ENCODE measurements at regions not wholly inside any gene's neighbourhood (a gene's known extent, or its start where the extent isn't known, plus 50 kb on each side); places are given as distances from the start of the nearest gene placed in this dataset.
"Not testable (repeated sequence)": the region's sequence is repeated elsewhere in the genome, so short reads cannot be mapped to it uniquely, and the experiment has no call there.

DNA sequence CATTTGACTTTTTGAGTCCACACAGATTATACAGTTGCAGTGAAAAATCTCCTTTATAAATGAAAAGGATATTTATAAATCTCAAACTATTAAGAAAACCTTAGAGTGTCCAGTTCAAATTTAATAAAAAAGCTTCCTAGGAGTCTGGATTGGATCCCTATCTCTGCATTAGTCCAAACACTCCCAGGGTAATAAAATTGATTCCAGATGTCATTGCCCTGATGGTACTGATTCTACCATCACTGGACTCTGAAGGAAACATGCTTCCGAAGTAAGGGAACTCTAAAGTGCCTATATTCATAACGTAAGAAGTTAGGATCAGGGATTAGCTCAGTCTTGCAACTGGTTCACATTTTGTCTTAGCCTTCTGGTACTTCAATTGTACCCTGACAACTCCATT lies 1325.1 kb upstream of the MAP3K7 start:
- DNase-seq (ENCODE audit: low read depth) = no peak

- no peak for DNase-seq (ENCODE audit: low read depth)
Observed at GRCh38 chr6:91904586-91905164, 1317.8 kb upstream of the MAP3K7 start.

DNA sequence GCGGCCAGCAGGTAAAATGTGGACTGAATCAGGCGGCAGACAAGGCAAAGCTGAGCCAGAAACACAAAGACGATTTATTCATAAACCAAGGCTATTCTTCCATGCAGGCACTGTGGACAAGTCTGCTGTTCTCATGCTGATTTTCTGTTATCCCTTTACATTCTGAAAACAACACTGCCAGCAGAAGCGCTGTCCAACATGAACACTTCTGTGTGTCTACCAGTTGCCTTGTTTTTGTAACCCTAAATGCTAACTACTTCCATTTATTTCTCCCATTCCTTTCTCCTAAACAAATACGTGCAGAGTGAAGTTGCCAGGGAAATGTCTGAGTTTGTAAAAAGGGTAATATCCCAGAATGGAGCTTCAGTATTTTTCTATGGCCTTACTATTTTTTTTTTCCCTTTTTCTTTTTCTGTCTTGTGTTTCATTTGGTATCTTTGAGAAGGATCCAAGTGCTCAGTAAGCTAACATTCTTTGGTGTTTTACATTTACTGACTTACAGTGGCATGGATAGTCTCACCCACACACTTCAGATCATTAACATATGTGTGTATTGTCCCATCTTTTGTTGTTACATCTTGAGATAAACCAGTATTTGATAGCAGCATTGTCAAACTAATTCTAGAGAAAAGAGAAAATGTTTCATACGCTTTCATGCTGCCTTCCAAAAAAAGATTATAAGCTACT lies 1308.9 kb upstream of the MAP3K7 start:
- DNase-seq (ENCODE audit: low read depth) = no peak

DNA sequence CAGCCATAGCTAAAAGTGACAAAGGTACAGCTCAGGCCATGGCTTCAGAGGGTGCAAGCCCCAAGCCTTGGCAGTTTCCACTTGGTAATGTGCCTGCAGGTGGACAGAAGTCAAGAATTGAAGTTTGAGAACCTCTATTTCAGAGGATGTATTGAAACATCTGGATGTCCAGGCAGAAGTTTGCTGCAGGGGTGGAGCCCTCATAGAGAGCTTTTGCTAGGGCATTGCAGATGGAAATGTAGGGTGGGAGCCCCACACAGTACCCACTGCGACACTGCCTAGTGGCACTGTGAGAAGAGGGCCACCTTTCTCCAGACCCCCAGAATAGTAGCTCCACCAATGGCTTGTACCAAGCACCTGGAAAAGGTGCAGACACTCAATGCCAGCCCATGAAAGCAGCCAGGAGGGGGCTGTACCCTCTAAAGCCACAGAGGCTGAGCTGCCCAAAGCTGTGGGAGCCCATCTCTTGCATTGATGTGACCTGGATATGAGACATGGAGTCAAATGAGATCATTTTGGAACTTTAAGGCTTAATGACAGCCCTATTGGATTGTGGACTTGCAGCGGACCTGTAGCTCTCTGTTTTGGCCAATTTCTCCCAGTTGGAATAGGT lies 1299.4 kb upstream of the MAP3K7 start:
- no peak for DNase-seq (ENCODE audit: low read depth)

GRCh38 chr6:91881791-91882190 lies 1294.9 kb upstream of the MAP3K7 start:
- not testable (repeated sequence) for DNase-seq (ENCODE audit: low read depth)

- no peak for DNase-seq (ENCODE audit: low read depth)
Observed at GRCh38 chr6:91879386-91879995, 1292.6 kb upstream of the MAP3K7 start.

DNA sequence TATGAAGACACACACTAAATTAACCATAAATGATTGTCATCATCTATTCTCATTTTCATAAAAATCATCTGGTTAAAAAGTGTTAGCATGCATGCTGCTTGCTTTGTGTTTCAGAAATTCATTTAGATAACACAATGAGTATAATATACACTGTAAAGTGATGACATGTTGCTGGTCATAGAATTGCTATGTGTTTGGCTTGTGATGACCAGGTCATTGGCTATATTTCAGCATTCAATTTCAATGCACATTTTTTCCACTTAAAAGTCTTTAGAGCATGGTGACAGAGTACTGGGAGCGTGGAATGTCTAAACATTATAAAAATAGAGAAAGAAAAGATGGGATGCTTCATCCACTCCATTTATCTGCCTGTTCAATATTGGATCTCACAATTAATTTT lies 1291.1 kb upstream of the MAP3K7 start:
- DNase-seq (ENCODE audit: low read depth) = no peak

DNA sequence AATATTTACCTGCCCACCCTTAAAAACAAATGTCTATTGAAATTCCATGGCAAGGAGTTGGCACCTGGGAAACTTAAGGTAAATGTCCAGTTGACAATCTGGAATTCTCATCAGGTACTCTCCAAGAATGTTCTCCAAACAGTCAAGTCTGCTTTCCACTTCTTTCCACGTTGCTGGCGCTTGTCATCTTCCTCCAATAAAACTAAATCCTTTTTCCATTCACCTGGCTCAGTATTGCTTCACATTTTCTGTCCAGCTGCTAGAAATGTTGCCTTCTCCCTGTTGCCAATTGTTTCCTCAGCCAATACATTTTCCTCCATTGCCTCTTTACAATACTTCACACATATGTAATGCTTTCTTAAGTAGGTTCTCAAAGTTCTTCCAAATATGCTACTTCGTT lies 1288.1 kb upstream of the MAP3K7 start:
- DNase-seq (ENCODE audit: low read depth) = no peak

DNA sequence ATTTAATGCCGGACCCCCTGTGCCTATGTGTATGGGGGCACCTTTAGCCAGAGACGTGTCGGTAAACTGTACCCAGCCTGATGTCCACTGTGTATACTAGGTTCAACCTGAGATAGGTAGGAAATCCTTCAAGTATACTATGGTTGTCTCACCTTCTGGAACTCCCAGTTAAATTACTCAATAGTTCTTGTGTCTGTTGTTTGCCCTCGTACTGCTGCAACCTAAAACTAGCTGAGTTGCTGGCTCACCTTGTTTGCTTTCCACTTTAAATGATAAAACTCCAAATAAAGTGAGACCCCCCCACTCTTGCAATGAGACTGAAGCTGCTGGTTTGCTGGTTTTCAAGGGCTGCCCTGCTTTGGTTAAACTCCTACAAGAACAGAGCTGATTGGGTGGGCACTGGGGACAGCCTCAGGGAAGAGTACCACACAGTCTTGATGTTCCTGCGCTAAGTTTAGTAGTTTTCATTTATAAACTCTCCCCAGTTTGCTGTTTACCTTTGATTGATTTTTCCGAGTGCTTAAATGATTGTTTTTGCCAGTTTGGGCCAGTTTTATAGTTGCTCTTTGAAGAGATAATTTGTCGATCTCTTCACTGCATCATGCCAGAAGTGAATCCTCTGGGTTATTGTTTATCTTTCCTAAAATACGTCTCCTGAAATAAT lies 1281.8 kb upstream of the MAP3K7 start:
- no peak for DNase-seq (ENCODE audit: low read depth)

DNA sequence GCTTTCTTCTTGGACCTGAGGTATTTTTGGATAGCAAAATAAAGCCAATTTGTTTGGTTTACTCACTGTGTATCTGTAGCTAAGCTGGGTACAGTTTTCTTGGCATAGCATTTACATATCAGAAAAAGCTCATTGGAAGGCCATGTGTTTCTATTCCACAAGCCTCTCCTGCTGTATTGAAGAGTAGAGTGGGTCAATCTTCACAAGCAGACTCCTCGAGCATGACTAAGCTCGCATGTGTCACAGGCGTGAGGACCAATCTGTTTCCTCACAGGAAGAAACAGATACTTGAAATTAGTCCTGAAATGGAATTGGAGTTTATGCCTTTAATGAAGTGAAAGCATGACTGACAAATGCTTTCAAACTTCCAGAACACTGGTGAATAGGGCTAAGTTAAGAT lies 1279.0 kb upstream of the MAP3K7 start:
- no peak for DNase-seq (ENCODE audit: low read depth)

DNA sequence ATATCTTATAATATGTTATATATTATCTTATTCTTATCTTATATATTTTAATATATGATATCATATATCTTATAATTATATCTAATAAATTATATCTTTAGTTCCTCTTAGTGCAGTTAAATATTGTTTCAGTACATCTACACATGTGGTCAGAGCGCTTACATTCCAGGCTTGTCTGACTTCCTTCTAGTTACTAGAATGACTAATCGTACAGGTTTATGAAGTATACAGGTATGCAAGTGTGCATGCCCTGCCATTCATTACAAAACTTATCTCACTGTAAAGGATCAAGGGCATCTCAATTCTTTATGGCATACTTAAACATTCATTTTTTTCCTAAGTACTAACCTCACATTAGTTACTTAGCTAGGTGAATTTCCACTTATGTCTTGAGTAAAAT lies 1278.0 kb upstream of the MAP3K7 start:
- DNase-seq (ENCODE audit: low read depth) = no peak

GRCh38 chr6:91860541-91861335 lies 1273.9 kb upstream of the MAP3K7 start:
- DNase-seq (ENCODE audit: low read depth) = no peak

DNA sequence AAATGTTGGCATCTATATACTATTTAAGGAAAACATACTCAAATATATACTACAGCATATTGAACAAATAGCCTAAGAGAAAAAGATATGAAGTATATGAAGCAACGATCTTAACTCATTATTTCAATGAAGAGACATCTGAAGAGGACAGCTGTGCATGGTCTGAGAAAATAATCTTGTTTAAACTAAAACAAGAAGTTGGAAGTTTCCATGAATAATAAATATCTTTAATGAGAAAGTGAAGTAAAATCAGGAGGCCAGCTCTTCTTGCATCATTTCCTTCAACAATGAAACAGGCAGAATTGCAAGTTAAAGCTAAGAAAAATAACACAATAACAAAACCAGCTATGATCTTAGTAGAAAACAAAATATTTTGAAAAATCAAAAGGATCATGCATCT lies 1265.4 kb upstream of the MAP3K7 start:
- DNase-seq (ENCODE audit: low read depth) = no peak

- no peak for DNase-seq (ENCODE audit: low read depth)
Observed at GRCh38 chr6:91834813-91835212, 1247.9 kb upstream of the MAP3K7 start.

DNA sequence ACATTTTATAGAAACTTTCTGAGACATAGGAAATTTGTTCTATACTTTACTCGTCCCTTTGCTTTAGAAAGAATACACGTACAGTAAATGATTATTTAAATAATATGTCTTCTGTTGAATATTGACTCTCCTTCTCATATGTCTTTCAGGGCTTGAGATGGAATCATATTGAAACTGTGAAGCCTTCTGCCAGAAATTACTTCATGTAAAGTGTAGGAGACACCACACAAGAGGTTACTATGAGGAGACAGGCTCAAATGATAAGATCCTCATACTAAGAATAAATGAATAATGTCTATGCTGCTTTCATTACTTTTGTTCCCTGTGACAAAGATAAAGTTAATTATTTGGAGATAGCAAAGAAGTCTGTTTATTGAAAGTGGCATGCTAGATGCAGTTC lies 1240.3 kb upstream of the MAP3K7 start:
- no peak for DNase-seq (ENCODE audit: low read depth)

GRCh38 chr6:91826128-91826527 lies 1239.3 kb upstream of the MAP3K7 start:
- no peak for DNase-seq (ENCODE audit: low read depth)

GRCh38 chr6:91824331-91824730 lies 1237.5 kb upstream of the MAP3K7 start:
- DNase-seq (ENCODE audit: low read depth) = no peak

- no peak for DNase-seq (ENCODE audit: low read depth)
Observed at GRCh38 chr6:91822581-91822980, 1235.7 kb upstream of the MAP3K7 start.

- no peak for DNase-seq (ENCODE audit: low read depth)
Observed at GRCh38 chr6:91816335-91816734, 1229.5 kb upstream of the MAP3K7 start.

DNA sequence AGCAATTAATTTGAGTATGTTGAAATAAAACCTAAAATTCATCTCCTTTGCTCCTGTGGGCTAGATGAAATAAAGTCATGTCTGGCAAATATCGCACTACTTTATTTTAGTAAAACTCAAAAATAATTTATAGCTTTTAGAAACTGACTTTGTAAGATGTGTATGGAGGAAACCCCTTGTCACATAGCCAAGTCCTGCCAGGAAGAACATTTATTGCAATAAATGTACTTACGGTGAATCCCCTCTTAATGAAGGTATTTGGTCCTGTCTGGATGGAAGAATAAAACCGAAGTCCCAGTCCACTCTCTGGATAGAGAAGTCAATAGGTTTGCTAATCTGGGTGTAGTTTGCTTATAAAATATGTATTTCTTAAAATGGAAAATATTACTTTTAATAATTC lies 1226.8 kb upstream of the MAP3K7 start:
- DNase-seq (ENCODE audit: low read depth) = no peak

DNA sequence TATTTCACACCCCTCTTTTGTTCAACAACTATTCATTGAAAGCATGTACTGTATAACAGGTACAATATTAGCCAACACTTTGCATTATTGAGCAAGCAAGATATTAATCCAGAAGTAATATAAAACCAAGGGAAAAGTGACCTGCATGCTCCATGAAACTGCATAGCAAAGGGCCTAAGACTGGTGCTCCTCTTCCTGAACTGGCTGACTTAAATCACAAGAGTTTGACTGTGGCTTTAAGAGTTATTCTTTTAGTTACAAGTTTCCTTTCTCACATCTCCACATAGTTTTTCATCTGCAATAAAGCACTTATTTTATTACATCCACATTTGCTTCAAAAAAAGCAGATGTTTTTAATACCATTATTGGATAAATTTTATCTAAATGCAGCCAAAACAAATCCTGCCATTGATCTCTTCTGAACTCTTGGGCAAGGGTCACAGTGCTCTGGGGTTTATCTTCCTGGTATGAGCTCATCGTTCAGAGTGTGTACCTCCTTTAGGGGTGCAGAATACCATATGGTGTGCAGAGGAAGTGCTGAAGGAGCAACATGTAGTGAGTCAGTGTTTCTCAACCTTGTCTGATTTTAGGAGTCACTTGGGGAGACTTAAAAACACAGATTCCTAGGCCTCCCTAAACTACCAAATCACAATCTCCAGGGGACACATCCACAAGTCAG lies 1225.9 kb upstream of the MAP3K7 start:
- no peak for DNase-seq (ENCODE audit: low read depth)
